Liver (tissue), 3 donors: ENCODE measurements at regions not wholly inside any gene's neighbourhood (a gene's known extent, or its start where the extent isn't known, plus 50 kb on each side); places are given as distances from the start of the nearest gene placed in this dataset.

Experiments used
- ATF3 ChIP-seq: IDR thresholded peaks from 2 replicates; pipeline ENCODE4 v1.6.1; 2016; ENCODE audit warnings: antibody characterized with exemption
- CTCF ChIP-seq: fragments of 150-350 bp; IDR thresholded peaks from 2 replicates; pipeline ENCODE4 v1.5.1; 2017; ENCODE audit warnings: improper control_type of control experiment, low read depth, low read length; ENCODE audit not compliant: missing input control
- EGR1 ChIP-seq, 2 donors: IDR thresholded peaks; 2 replicates each; pipeline ENCODE4 v1.6.1; 2016 to 2018; ENCODE audit warnings: antibody characterized with exemption in 2 of 2, low read depth in 2 of 2
- FOXA2 ChIP-seq: IDR thresholded peaks from 2 replicates; pipeline ENCODE4 v1.6.1; 2016; ENCODE audit warnings: antibody characterized with exemption
- GABPA ChIP-seq, 2 donors: IDR thresholded peaks in 1 of 2; conservative IDR thresholded peaks in 1 of 2; 2 replicates each; pipeline ENCODE4 v1.6.1; 2016; ENCODE audit warnings: antibody characterized with exemption in 2 of 2, mild to moderate bottlenecking in 1 of 2, moderate library complexity in 1 of 2
- MAX ChIP-seq: IDR thresholded peaks from 2 replicates; pipeline ENCODE4 v1.6.1; 2016; ENCODE audit warnings: antibody characterized with exemption
- RAD21 ChIP-seq, 2 donors: IDR thresholded peaks; 2 replicates each; pipeline ENCODE4 v1.6.1; 2016; ENCODE audit warnings: antibody characterized with exemption in 2 of 2, mild to moderate bottlenecking in 2 of 2
- SP1 ChIP-seq: IDR thresholded peaks from 2 replicates; pipeline ENCODE4 v1.6.1; 2018; ENCODE audit warnings: antibody characterized with exemption, mild to moderate bottlenecking
- TAF1 ChIP-seq: conservative IDR thresholded peaks from 2 replicates; pipeline ENCODE4 v1.6.1; 2016; ENCODE audit warnings: antibody characterized with exemption, mild to moderate bottlenecking
- YY1 ChIP-seq: IDR thresholded peaks from 2 replicates; pipeline ENCODE4 v1.6.1; 2016; ENCODE audit warnings: antibody characterized with exemption, mild to moderate bottlenecking
- ZBTB33 ChIP-seq: IDR thresholded peaks from 2 replicates; pipeline ENCODE4 v1.6.1; 2016; ENCODE audit warnings: antibody characterized with exemption
- donor health status: healthy.
- donor health status: healthy.

- TF ChIP-seq CTCF = no peak
- TF ChIP-seq YY1 = no peak
- TF ChIP-seq TAF1 = no peak
- TF ChIP-seq RAD21 (IDR thresholded peaks at IDR 0.05) = no peak
- no peak for TF ChIP-seq ZBTB33
- TF ChIP-seq MAX = no peak
- no peak for TF ChIP-seq ATF3
- no peak for TF ChIP-seq GABPA (IDR thresholded peaks at IDR 0.05 in 1 of 2, conservative IDR thresholded peaks at IDR 0.05 in 1 of 2)
- TF ChIP-seq EGR1 (IDR thresholded peaks at IDR 0.05; ENCODE audit: low read depth in 2 of 2) = no peak
- TF ChIP-seq FOXA2 = no peak
- no peak for TF ChIP-seq SP1
These were observed 517.9 kb upstream of the RAG2 start for GRCh38 chr11:37115963-37116362.
